SK-N-SH (cell line): ENCODE measurements at regions not wholly inside any gene's neighbourhood (a gene's known extent, or its start where the extent isn't known, plus 50 kb on each side); places are given as distances from the start of the nearest gene placed in this dataset.

Experiments
- CTCF ChIA-PET: fragments of 300-600, 350-600 bp; formaldehyde crosslinking; extraction: SDS; loops from one replicate; lab custom pipeline; 2021; lab: Yijun Ruan, JAX
- POLR2A ChIA-PET: fragments of 350-600 bp; sonication (Branson Sonifier 250); formaldehyde crosslinking; extraction: SDS; loops from one replicate; lab custom pipeline; 2020; ENCODE audit warnings: antibody characterized with exemption, inconsistent platforms; lab: Yijun Ruan, JAX
- DNase-seq: peaks from one replicate; pipeline ENCODE4 v3.0.0; 2012
- H2AFZ ChIP-seq: fragments of 200-600 bp; sonication (generic); 2 replicates; pipeline ENCODE4 v1.8.1; 2016; ENCODE audit warnings: antibody characterized with exemption, mild to moderate bottlenecking, low read depth
- H3F3A ChIP-seq: fragments of 200-600 bp; sonication (generic); replicated peaks from 2 replicates; pipeline ENCODE3; 2016; ENCODE audit warnings: antibody characterized with exemption, mild to moderate bottlenecking; ENCODE audit not compliant: insufficient read depth
- H3K27ac ChIP-seq, 2 experiments: fragments of 200-500 bp in 1 of 2; fragments of 200-600 bp in 1 of 2; sonication (Bioruptor generic) in 1 of 2; sonication (generic), shearing (Covaris generic) in 1 of 2; 2 replicates each; pipeline versions ENCODE4 v1.5.1 to v1.6.1; 2014 to 2016; ENCODE audit warnings: low read depth in 2 of 2, inconsistent platforms in 1 of 2, low read length in 1 of 2, mild to moderate bottlenecking in 1 of 2, mixed read lengths in 1 of 2
- H3K27me3 ChIP-seq: fragments of 200-600 bp; sonication (generic), shearing (Covaris generic); 2 replicates; pipeline ENCODE4 v1.6.1; 2016; ENCODE audit warnings: mixed run types; ENCODE audit not compliant: insufficient read depth
- H3K36me3 ChIP-seq, 2 experiments: fragments of 200-500 bp in 1 of 2; fragments of 200-600 bp in 1 of 2; sonication (Bioruptor generic) in 1 of 2; sonication (generic) in 1 of 2; replicated peaks in 1 of 2; 2 replicates each; pipeline versions ENCODE3 to v1.5.1; 2014 to 2016; ENCODE audit warnings: low read length in 1 of 2, mild to moderate bottlenecking in 1 of 2; ENCODE audit not compliant: insufficient read depth in 2 of 2, control insufficient read depth in 1 of 2
- H3K4me1 ChIP-seq, 2 experiments: fragments of 200-500 bp in 1 of 2; fragments of 200-600 bp in 1 of 2; sonication (Bioruptor generic) in 1 of 2; sonication (generic), shearing (Covaris generic) in 1 of 2; 2 replicates each; pipeline versions ENCODE4 v1.5.1 to v1.6.1; 2014 to 2016; ENCODE audit warnings: low read depth in 1 of 2, low read length in 1 of 2, mixed run types in 1 of 2; ENCODE audit not compliant: insufficient read depth in 2 of 2, control insufficient read depth in 1 of 2
- H3K4me2 ChIP-seq: fragments of 200-600 bp; sonication (generic), shearing (Covaris generic); 2 replicates; pipeline ENCODE4 v1.6.1; 2017; ENCODE audit warnings: mixed run types
- H3K4me3 ChIP-seq, 2 experiments: fragments of 200-500 bp in 1 of 2; fragments of 200-600 bp in 1 of 2; sonication (Bioruptor generic) in 1 of 2; sonication (generic), shearing (Covaris generic) in 1 of 2; 2 replicates each; pipeline versions ENCODE4 v1.5.1 to v1.8.1; 2014 to 2016; ENCODE audit warnings: low read depth in 2 of 2, inconsistent platforms in 1 of 2, low read length in 1 of 2, mild to moderate bottlenecking in 1 of 2, mixed read lengths in 1 of 2, moderate library complexity in 1 of 2
- H3K79me2 ChIP-seq: fragments of 200-600 bp; sonication (generic); 2 replicates; pipeline ENCODE4 v1.8.1; 2017; ENCODE audit warnings: mild to moderate bottlenecking; ENCODE audit not compliant: insufficient read depth
- H3K9ac ChIP-seq: fragments of 200-600 bp; sonication (generic); 2 replicates; pipeline ENCODE4 v1.6.1; 2017; ENCODE audit warnings: mixed run types
- H3K9me2 ChIP-seq: fragments of 200-600 bp; sonication (generic); 2 replicates; pipeline ENCODE4 v1.6.1; 2017; ENCODE audit warnings: mixed run types
- H3K9me3 ChIP-seq: fragments of 200-600 bp; sonication (generic); 2 replicates; pipeline ENCODE4 v1.6.1; 2017; ENCODE audit warnings: mixed run types, mild to moderate bottlenecking, moderate library complexity
- H4K20me1 ChIP-seq: fragments of 200-600 bp; sonication (generic); 2 replicates; pipeline ENCODE4 v1.6.1; 2017; ENCODE audit warnings: mild to moderate bottlenecking, mixed run types; ENCODE audit not compliant: insufficient read depth
- ELF1 ChIP-seq: IDR thresholded peaks from 2 replicates; pipeline ENCODE4 v1.4.0; 2012
- EP300 ChIP-seq, 2 experiments: IDR thresholded peaks; 2 replicates each; pipeline versions ENCODE4 v1.4.0 to v1.6.1; 2012; ENCODE audit warnings: borderline replicate concordance in 1 of 2, low read depth in 1 of 2, low read length in 1 of 2
- FOSL2 ChIP-seq: IDR thresholded peaks from 2 replicates; pipeline ENCODE4 v1.4.0; 2012; ENCODE audit warnings: low read depth, mild to moderate bottlenecking, moderate library complexity, borderline replicate concordance
- FOXM1 ChIP-seq: IDR thresholded peaks from 2 replicates; pipeline ENCODE4 v1.4.0; 2012; ENCODE audit warnings: low read depth, mild to moderate bottlenecking
- GABPA ChIP-seq: IDR thresholded peaks from 2 replicates; pipeline ENCODE4 v1.4.0; 2012; ENCODE audit warnings: low read depth, mild to moderate bottlenecking
- IRF3 ChIP-seq: fragments of 150-350 bp; IDR thresholded peaks from 2 replicates; pipeline ENCODE4 v1.6.1; 2016; ENCODE audit warnings: mild to moderate bottlenecking, low read depth, low read length
- JUND ChIP-seq: IDR thresholded peaks from 2 replicates; pipeline ENCODE4 v1.4.0; 2012
- MAX ChIP-seq: IDR thresholded peaks from 2 replicates; pipeline ENCODE4 v1.4.0; 2012; ENCODE audit warnings: low read depth
- MEF2A ChIP-seq: IDR thresholded peaks from 2 replicates; pipeline ENCODE4 v1.4.0; 2012; ENCODE audit warnings: low read depth, borderline replicate concordance
- MXI1 ChIP-seq: IDR thresholded peaks from 2 replicates; pipeline ENCODE4 v1.6.1; 2012; ENCODE audit warnings: mild to moderate bottlenecking, low read depth, low read length, improper control_type of control experiment
- PBX3 ChIP-seq: IDR thresholded peaks from 2 replicates; pipeline ENCODE4; 2012
- POLR2AphosphoS5 ChIP-seq: IDR thresholded peaks from 2 replicates; pipeline ENCODE4 v1.6.1; 2012; ENCODE audit warnings: low read depth, low read length
- RCOR1 ChIP-seq: fragments of 150-350 bp; IDR thresholded peaks from 2 replicates; pipeline ENCODE4 v1.6.1; 2017; ENCODE audit warnings: antibody characterized with exemption, low read length
- SMC3 ChIP-seq: IDR thresholded peaks from 2 replicates; pipeline ENCODE4 v1.6.1; 2012; ENCODE audit warnings: low read depth, low read length, improper control_type of control experiment
- TCF12 ChIP-seq: IDR thresholded peaks from 2 replicates; pipeline ENCODE4 v1.4.0; 2012
- USF2 ChIP-seq: fragments of 150-350 bp; IDR thresholded peaks from 2 replicates; pipeline ENCODE4 v1.6.1; 2017; ENCODE audit warnings: antibody characterized with exemption, low read length, low read depth, borderline replicate concordance
- YY1 ChIP-seq: IDR thresholded peaks from 2 replicates; pipeline ENCODE4 v1.4.0; 2012; ENCODE audit warnings: low read depth, mild to moderate bottlenecking
- WGBS: methylation state at CpG from one replicate; pipeline ENCODE4 v1.1.6; 2017; ENCODE audit warnings: low lambda C conversion rate; 5-methylcytosine and 5-hydroxymethylcytosine counted together

- no peak for DNase-seq
- Histone ChIP-seq H3K9ac (no peak overlapping the region), H3K27me3 (no peaks in the 10 kb centered on the region), H3K4me1 (no peaks in the 10 kb centered on the region), H3K9me3 (no peaks in the 10 kb centered on the region), H3K4me2 (no peak overlapping the region), H3K36me3 (no peaks in the 10 kb centered on the region), H3K79me2 (no peaks in the 10 kb centered on the region), H3K27ac (no peak overlapping the region), H3K4me3 (no peak overlapping the region), H4K20me1 (no peaks in the 10 kb centered on the region), H3K9me2 (no peaks in the 10 kb centered on the region), H2AFZ (no peak overlapping the region), H3F3A (no peaks in the 10 kb centered on the region)
- ChIA-PET CTCF (no interaction called here), POLR2A (no interaction called here)
- TF ChIP-seq JUND (no peak), IRF3 (no peak), MEF2A (no peak), FOXM1 (no peak), RCOR1 (no peak), PBX3 (no peak)
- WGBS, result 8% methylated on average over 3 of the region's 3 CpGs
Measured at GRCh38 chrX:79623098-79623762, 256.1 kb upstream of the ITM2A start.

GRCh38 chrX:79618280-79618679 lies 251.1 kb upstream of the ITM2A start:
- no peak for TF ChIP-seq ELF1
- TF ChIP-seq GABPA, result no peak
- TF ChIP-seq EP300 (IDR thresholded peaks at IDR 0.05; ENCODE audit: borderline replicate concordance in 1 of 2, low read depth in 1 of 2, low read length in 1 of 2), result no peak
- TF ChIP-seq USF2, result no peak
- TF ChIP-seq POLR2AphosphoS5, result no peak
- no peak for TF ChIP-seq MAX
- no peak for TF ChIP-seq SMC3
- no peak for TF ChIP-seq MXI1
- no peak for TF ChIP-seq TCF12
- TF ChIP-seq FOXM1, result no peak
- no peak for TF ChIP-seq FOSL2
- TF ChIP-seq YY1, result no peak
- no peak overlapping the region for H3K27ac ChIP-seq
- no peaks in the 10 kb centered on the region for H3K36me3 ChIP-seq
- H2AFZ ChIP-seq, result no peak overlapping the region
- no peak overlapping the region for H3K9ac ChIP-seq
- no peak overlapping the region for H3K4me3 ChIP-seq
- H3F3A ChIP-seq, result no peaks in the 10 kb centered on the region
- H4K20me1 ChIP-seq, result no peaks in the 10 kb centered on the region
- no peaks in the 10 kb centered on the region; the same call in 1 of the 2 replicates for H3K9me2 ChIP-seq
- DNase-seq, result no peak
- CTCF ChIA-PET, result no interaction called here
- H3K4me2 ChIP-seq, result no peak overlapping the region
- no peaks in the 10 kb centered on the region for H3K27me3 ChIP-seq
- H3K4me1 ChIP-seq, result no peaks in the 10 kb centered on the region
- H3K79me2 ChIP-seq, result no peaks in the 10 kb centered on the region
- no peaks in the 10 kb centered on the region for H3K9me3 ChIP-seq
- WGBS, result 0% methylated on average over 4 of the region's 4 CpGs
- POLR2A ChIA-PET, result no interaction called here
